B cell (primary cell): ENCODE measurements at regions not wholly inside any gene's neighbourhood (a gene's known extent, or its start where the extent isn't known, plus 50 kb on each side); places are given as distances from the start of the nearest gene placed in this dataset.

Experiments
- ATAC-seq: fragments of 200-7000 bp; cut with Tn5 transposase; one replicate; pipeline ENCODE4 v1.10.0; 2021; ENCODE audit warnings: low read depth, mild to moderate bottlenecking, moderate number of reproducible peaks, moderate library complexity
- CTCF ChIA-PET: fragments of 350-600 bp; sonication (Branson Sonifier 250); formaldehyde crosslinking; loops from one replicate; lab custom pipeline; 2021; ENCODE audit warnings: antibody characterized with exemption, inconsistent platforms; lab: Charles Lee
- POLR2A ChIA-PET: fragments of 350-600 bp; sonication (Branson Sonifier 250); formaldehyde crosslinking; loops from one replicate; lab custom pipeline; 2021; ENCODE audit warnings: antibody characterized with exemption; lab: Charles Lee
- DNase-seq: peaks from one replicate; pipeline ENCODE4 v3.0.0; 2013
- H2AFZ ChIP-seq: 2 replicates; pipeline ENCODE4 v1.6.1; 2012; ENCODE audit warnings: mild to moderate bottlenecking, low read depth, low read length; ENCODE audit not compliant: insufficient read depth, poor library complexity, severe bottlenecking
- H3K27ac ChIP-seq, 2 donors: 1 replicate in 1 of 2; 2 replicates in 1 of 2; pipeline ENCODE4 v1.5.1; 2012 to 2013; ENCODE audit warnings: low read length in 2 of 2, mild to moderate bottlenecking in 2 of 2, moderate library complexity in 1 of 2
- H3K27me3 ChIP-seq, 4 experiments: fragments of 200-600 bp in 1 of 4; sonication (generic) in 1 of 4; replicated peaks in 1 of 4; 1 replicate in 2 of 4; 2 replicates in 2 of 4; pipeline versions ENCODE4 v1.6.1 to v1.7.0; 2013 to 2016; ENCODE audit warnings: low read length in 3 of 4, mild to moderate bottlenecking in 2 of 4, mixed read lengths in 1 of 4, moderate library complexity in 1 of 4; ENCODE audit not compliant: insufficient read depth in 4 of 4, control insufficient read depth in 3 of 4; ENCODE audit errors: control extremely low read depth in 1 of 4
- H3K36me3 ChIP-seq, 2 experiments: replicated peaks in 1 of 2; 1 replicate in 1 of 2; 2 replicates in 1 of 2; pipeline versions ENCODE4 v1.6.1 to v1.7.1; 2013; ENCODE audit warnings: low read length in 1 of 2; ENCODE audit not compliant: insufficient read depth in 2 of 2, control insufficient read depth in 1 of 2; ENCODE audit errors: control extremely low read depth in 1 of 2, extremely low read depth in 1 of 2
- H3K4me1 ChIP-seq, 2 donors: fragments of 200-600 bp in 1 of 2; sonication (generic) in 1 of 2; 1 replicate in 1 of 2; 2 replicates in 1 of 2; pipeline versions ENCODE4 v1.5.1 to v1.6.1; 2013 to 2017; ENCODE audit warnings: low read length in 2 of 2; ENCODE audit not compliant: control insufficient read depth in 2 of 2, insufficient read depth in 2 of 2
- H3K4me2 ChIP-seq: replicated peaks from 2 replicates; pipeline ENCODE3; 2012; ENCODE audit warnings: mild to moderate bottlenecking, low read depth, low read length; ENCODE audit not compliant: poor library complexity, severe bottlenecking
- H3K4me3 ChIP-seq, 5 experiments: fragments of 200-600 bp in 1 of 5; sonication (generic) in 1 of 5; 1 replicate in 3 of 5; 2 replicates in 2 of 5; pipeline versions ENCODE4 v1.5.1 to v1.7.0; 2011 to 2016; ENCODE audit warnings: low read length in 4 of 5, mild to moderate bottlenecking in 4 of 5, low read depth in 2 of 5, control low read depth in 1 of 5, moderate library complexity in 1 of 5; ENCODE audit not compliant: insufficient read depth in 1 of 5; ENCODE audit errors: control extremely low read depth in 1 of 5, extremely low read depth in 1 of 5
- H3K79me2 ChIP-seq: fragments of 200-600 bp; sonication (generic); one replicate; pipeline ENCODE4 v1.6.0; 2016; ENCODE audit warnings: low read length; ENCODE audit not compliant: control insufficient read depth, insufficient read depth
- H3K9ac ChIP-seq: fragments of 200-600 bp; sonication (generic); 2 replicates; pipeline ENCODE4 v1.6.1; 2017; ENCODE audit warnings: mild to moderate bottlenecking, low read length, moderate library complexity
- H3K9me3 ChIP-seq, 3 donors: one replicate each; pipeline versions ENCODE4 v1.6.1 to v1.7.1; 2013; ENCODE audit warnings: low read length in 2 of 3; ENCODE audit not compliant: control insufficient read depth in 2 of 3, insufficient read depth in 1 of 3; ENCODE audit errors: control extremely low read depth in 1 of 3
- H4K20me1 ChIP-seq: 2 replicates; pipeline ENCODE4 v1.6.0; 2012; ENCODE audit warnings: mild to moderate bottlenecking, low read length; ENCODE audit not compliant: insufficient read depth, control insufficient read depth, poor library complexity, severe bottlenecking
- H3K27ac Mint-ChIP-seq: one replicate; pipeline ENCODE4 v1.8.0; 2021; ENCODE audit warnings: mixed read lengths
- H3K27me3 Mint-ChIP-seq: one replicate; pipeline ENCODE4 v1.8.0; 2021; ENCODE audit warnings: mixed read lengths
- H3K4me1 Mint-ChIP-seq: one replicate; pipeline ENCODE4 v1.8.0; 2021; ENCODE audit warnings: mixed read lengths
- H3K4me3 Mint-ChIP-seq: one replicate; pipeline ENCODE4 v1.8.0; 2021; ENCODE audit warnings: mixed read lengths
- H3K9me3 Mint-ChIP-seq: one replicate; pipeline ENCODE4 v1.8.0; 2022; ENCODE audit warnings: mixed read lengths; ENCODE audit not compliant: insufficient read depth
- CTCF ChIP-seq: fragments of 200-600 bp; IDR thresholded peaks from one replicate; pipeline ENCODE4 v1.8.0; 2022; ENCODE audit warnings: antibody characterized with exemption, mild to moderate bottlenecking
- EZH2 ChIP-seq: IDR thresholded peaks from 2 replicates; pipeline ENCODE4 v1.6.1; 2012; ENCODE audit warnings: borderline replicate concordance, low read depth, mild to moderate bottlenecking, moderate library complexity, low read length; ENCODE audit not compliant: insufficient read depth, poor library complexity, severe bottlenecking
- WGBS: methylation state at CpG from one replicate; pipeline ENCODE4 v1.1.5; 2013; ENCODE audit warnings: missing lambda C conversion rate; ENCODE audit not compliant: insufficient coverage; 5-methylcytosine and 5-hydroxymethylcytosine counted together
- intact Hi-C: fragments of 100-400 bp; cut with micrococcal nuclease; formaldehyde crosslinking; loops from one replicate; pipeline ENCODE4 v1.10.0; 2022

GRCh38 chr4:138645289-138645688 lies 370.3 kb upstream of the NOCT start:
- H3K27ac Mint-ChIP-seq, result no peak overlapping the region
- no CpG with 5 or more reads among the region's 4 CpGs for WGBS
- intact Hi-C loops, result no loop called here
- Histone ChIP-seq H3K27ac (no peak overlapping the region), H3K79me2 (no peaks in the 10 kb centered on the region), H3K27me3 (peaks cover 0 to 2% (median under 1%) of the 10 kb centered on the region in 4 experiments), H3K9me3 (no peaks in the 10 kb centered on the region), H3K9ac (no peak overlapping the region), H3K4me1 (no peaks in the 10 kb centered on the region), H4K20me1 (no peaks in the 10 kb centered on the region), H3K36me3 (no peaks in the 10 kb centered on the region), H2AFZ (no peak overlapping the region), H3K4me2 (no peak overlapping the region), H3K4me3 (no peak overlapping the region)
- ChIA-PET CTCF (no interaction called here), POLR2A (no interaction called here)
- H3K27me3 Mint-ChIP-seq, result peaks cover 17% of the 10 kb centered on the region
- no peak overlapping the region for H3K4me3 Mint-ChIP-seq
- DNase-seq (no peak), ATAC-seq (no peak)
- TF ChIP-seq CTCF (no peak), EZH2 (no peak)
- no peaks in the 10 kb centered on the region for H3K9me3 Mint-ChIP-seq
- no peaks in the 10 kb centered on the region for H3K4me1 Mint-ChIP-seq

- Histone ChIP-seq H3K27ac (no peak overlapping the region), H3K79me2 (no peaks in the 10 kb centered on the region), H3K4me2 (no peak overlapping the region), H3K4me1 (no peaks in the 10 kb centered on the region), H4K20me1 (no peaks in the 10 kb centered on the region), H3K9me3 (no peaks in the 10 kb centered on the region), H3K27me3 (peaks cover 0 to 2% (median under 1%) of the 10 kb centered on the region in 4 experiments), H3K36me3 (no peaks in the 10 kb centered on the region), H3K4me3 (no peak overlapping the region), H3K9ac (no peak overlapping the region), H2AFZ (no peak overlapping the region)
- DNase-seq, result no peak
- intact Hi-C loops, result no loop called here
- ChIA-PET CTCF (no interaction called here), POLR2A (no interaction called here)
- Mint-ChIP-seq H3K4me1 (no peaks in the 10 kb centered on the region), H3K4me3 (no peak overlapping the region), H3K9me3 (no peaks in the 10 kb centered on the region), H3K27ac (no peak overlapping the region), H3K27me3 (peaks cover 17% of the 10 kb centered on the region)
- no CpG with 5 or more reads among the region's 5 CpGs for WGBS
- TF ChIP-seq EZH2 (no peak), CTCF (no peak)
- ATAC-seq, result no peak
Measured at GRCh38 chr4:138644322-138644721, 371.3 kb upstream of the NOCT start.
